ENCODE measurements at regions not wholly inside any gene's neighbourhood (a gene's known extent, or its start where the extent isn't known, plus 50 kb on each side); places are given as distances from the start of the nearest gene placed in this dataset.
"Not testable (repeated sequence)": the region's sequence is repeated elsewhere in the genome, so short reads cannot be mapped to it uniquely, and the experiment has no call there.

- DNase-seq (ENCODE audit: low spot score): no peak
- no peak for TF ChIP-seq CTCF (IDR thresholded peaks at IDR 0.05; ENCODE audit: borderline replicate concordance, control extremely low read depth, extremely low read depth, insufficient read depth, missing control alignments)
- in situ Hi-C loops (cut with MboI; ENCODE audit: low sequenced_read_pairs, unreplicated experiment): no loop called here
These were observed 123.5 kb upstream of the PREP start for GRCh38 chr6:105526225-105526872.

GRCh38 chr6:105522626-105523322 is 119.9 kb upstream of the PREP start:
- no peak for DNase-seq (ENCODE audit: low spot score)
- in situ Hi-C loops (cut with MboI; ENCODE audit: low sequenced_read_pairs, unreplicated experiment): no loop called here

GRCh38 chr6:105519954-105520353 is 117.1 kb upstream of the PREP start:
- DNase-seq (ENCODE audit: low spot score): no peak

More at GRCh38 chr6:105522626-105523322, 119.9 kb upstream of the PREP start:
- no peak for TF ChIP-seq CTCF (IDR thresholded peaks at IDR 0.05; ENCODE audit: borderline replicate concordance, control extremely low read depth, extremely low read depth, insufficient read depth, missing control alignments)

GRCh38 chr6:105518993-105519392 is 116.1 kb upstream of the PREP start:
- in situ Hi-C loops (cut with MboI; ENCODE audit: low sequenced_read_pairs, unreplicated experiment); DNase-seq (ENCODE audit: low spot score): not testable (repeated sequence)

More at GRCh38 chr6:105519954-105520353, 117.1 kb upstream of the PREP start:
- TF ChIP-seq CTCF (IDR thresholded peaks at IDR 0.05; ENCODE audit: borderline replicate concordance, control extremely low read depth, extremely low read depth, insufficient read depth, missing control alignments): no peak
- in situ Hi-C loops (cut with MboI; ENCODE audit: low sequenced_read_pairs, unreplicated experiment): no loop called here

GRCh38 chr6:105515054-105515453 is 112.2 kb upstream of the PREP start:
- DNase-seq (ENCODE audit: low spot score): no peak
- in situ Hi-C loops (cut with MboI; ENCODE audit: low sequenced_read_pairs, unreplicated experiment): no loop called here
- no peak for TF ChIP-seq CTCF (IDR thresholded peaks at IDR 0.05; ENCODE audit: borderline replicate concordance, control extremely low read depth, extremely low read depth, insufficient read depth, missing control alignments)

- in situ Hi-C loops (cut with MboI; ENCODE audit: low sequenced_read_pairs, unreplicated experiment): no loop called here
- DNase-seq (ENCODE audit: low spot score): no peak
- TF ChIP-seq CTCF (IDR thresholded peaks at IDR 0.05; ENCODE audit: borderline replicate concordance, control extremely low read depth, extremely low read depth, insufficient read depth, missing control alignments): no peak
These were observed 111.4 kb upstream of the PREP start for GRCh38 chr6:105514306-105514705.

- no peak for TF ChIP-seq CTCF (IDR thresholded peaks at IDR 0.05; ENCODE audit: borderline replicate concordance, control extremely low read depth, extremely low read depth, insufficient read depth, missing control alignments)
- peak; percentile 15 for DNase-seq (ENCODE audit: low spot score)
- in situ Hi-C loops (cut with MboI; ENCODE audit: low sequenced_read_pairs, unreplicated experiment): no loop called here
These were observed 108.8 kb upstream of the PREP start for GRCh38 chr6:105511639-105512038.
